Right renal cortex interstitium (tissue), 3 donors: ENCODE measurements at regions not wholly inside any gene's neighbourhood (a gene's known extent, or its start where the extent isn't known, plus 50 kb on each side); places are given as distances from the start of the nearest gene placed in this dataset.

ENCODE experiments used
- DNase-seq, 3 donors: peaks; one replicate each; pipeline ENCODE4 v3.0.0-alpha.2; 2013; ENCODE audit warnings: low read depth in 3 of 3, low spot score in 2 of 3

DNA sequence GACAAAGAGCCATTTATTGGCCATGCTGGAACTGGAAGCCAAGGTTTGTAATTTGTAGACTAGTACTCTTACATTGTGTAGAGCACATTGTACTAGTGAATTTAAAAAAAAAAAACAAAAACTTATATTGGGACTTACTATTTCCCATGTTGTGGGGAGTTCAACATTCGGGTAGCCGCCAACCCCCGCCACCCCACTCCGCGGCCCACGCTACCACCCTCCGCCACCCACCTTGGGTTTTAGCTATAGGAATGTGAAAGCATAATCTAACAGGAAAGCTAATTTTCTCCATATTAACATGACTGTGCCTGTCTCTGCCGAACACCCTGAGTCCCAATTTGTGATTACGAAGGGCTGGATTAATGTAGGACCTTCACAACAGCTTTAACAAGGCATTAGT lies 275.8 kb downstream of the FIGN start:
- no peak for DNase-seq

DNA sequence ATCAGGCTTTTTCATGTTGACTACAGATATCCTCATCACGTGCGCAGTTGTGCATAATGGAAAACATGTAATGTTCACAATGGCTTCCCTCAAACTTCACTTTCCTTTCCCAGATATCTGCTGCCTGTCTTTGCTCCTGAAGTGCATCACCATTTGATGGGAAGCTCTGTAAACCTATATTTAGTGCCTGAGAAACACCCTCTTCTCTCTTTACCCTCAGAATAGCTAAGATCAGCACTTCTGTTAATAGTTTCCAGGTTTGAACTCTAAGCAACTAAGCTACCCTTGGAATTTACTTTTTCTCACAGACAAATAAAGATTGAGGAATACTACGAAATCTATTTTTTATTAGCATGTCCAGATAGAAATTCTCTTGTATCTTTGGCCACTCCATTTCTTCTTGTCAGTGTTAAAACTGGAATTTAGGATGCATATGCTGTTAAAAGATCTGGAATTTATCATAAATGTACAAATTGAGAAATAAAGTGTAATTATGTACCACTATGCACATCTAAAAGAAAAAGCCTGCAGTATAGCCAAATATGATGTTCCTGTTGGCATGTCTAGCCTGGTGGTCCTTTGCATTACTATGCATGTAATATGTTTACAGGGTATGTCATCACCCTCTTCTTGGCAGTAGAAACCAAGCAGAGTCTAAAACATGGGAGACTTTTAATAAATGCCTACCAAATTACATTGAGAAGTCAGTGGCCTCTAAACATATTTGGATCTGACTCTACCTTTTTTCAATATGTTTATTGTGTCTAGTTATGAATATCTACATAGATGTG lies 278.7 kb downstream of the FIGN start:
- no peak for DNase-seq

- DNase-seq, result no peak
These were observed 280.0 kb downstream of the FIGN start for GRCh38 chr2:163455815-163456214.

DNA sequence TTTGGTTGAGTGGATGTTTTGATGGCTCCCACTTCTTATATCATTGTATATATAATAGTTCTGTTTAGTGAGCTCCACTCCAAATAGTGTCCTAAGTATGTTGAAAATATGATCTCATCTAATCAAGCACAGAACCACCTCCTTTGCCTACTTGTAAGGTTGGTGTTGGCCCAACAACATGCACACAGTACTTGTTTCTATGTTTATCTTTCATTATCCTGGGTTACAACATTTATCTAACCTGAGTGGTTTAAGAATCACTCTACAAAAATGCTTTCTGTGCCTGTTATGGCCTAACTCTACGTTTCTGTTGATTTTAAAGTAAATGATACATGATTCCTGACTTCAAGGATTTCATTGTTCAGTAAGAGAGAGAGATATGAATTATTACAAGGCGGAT lies 281.9 kb downstream of the FIGN start:
- DNase-seq, result no peak

GRCh38 chr2:163441603-163442002 lies 294.2 kb downstream of the FIGN start:
- DNase-seq, result no peak

GRCh38 chr2:163436963-163437362 lies 298.8 kb downstream of the FIGN start:
- DNase-seq, result no peak

GRCh38 chr2:163428187-163428586 lies 307.6 kb downstream of the FIGN start:
- no peak for DNase-seq

GRCh38 chr2:163420604-163421003 lies 315.2 kb downstream of the FIGN start:
- no peak for DNase-seq

GRCh38 chr2:163419000-163419830 lies 316.6 kb downstream of the FIGN start:
- DNase-seq, result no peak

- DNase-seq, result no peak
These were observed 318.0 kb downstream of the FIGN start for GRCh38 chr2:163417596-163418337.

GRCh38 chr2:163414121-163414520 lies 321.7 kb downstream of the FIGN start:
- no peak for DNase-seq

DNA sequence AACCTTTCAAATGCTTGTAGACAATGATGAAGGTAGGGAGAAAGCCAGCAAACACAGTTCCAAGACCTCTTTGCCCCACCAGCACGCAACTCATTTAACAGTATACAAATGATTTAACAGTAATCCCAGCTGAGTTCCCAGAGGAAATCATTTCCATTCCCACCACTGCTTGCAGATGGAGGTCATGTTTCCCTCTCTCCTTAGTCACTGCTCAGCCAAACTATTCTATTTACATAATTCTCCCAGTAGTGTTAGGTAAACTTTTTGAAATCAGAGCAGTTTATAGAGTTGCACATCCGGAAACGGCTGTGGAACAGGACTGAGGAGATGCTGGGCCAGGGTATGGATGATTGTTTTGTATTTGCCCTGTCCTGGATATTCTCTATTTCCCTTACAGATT lies 328.5 kb downstream of the FIGN start:
- no peak for DNase-seq

DNA sequence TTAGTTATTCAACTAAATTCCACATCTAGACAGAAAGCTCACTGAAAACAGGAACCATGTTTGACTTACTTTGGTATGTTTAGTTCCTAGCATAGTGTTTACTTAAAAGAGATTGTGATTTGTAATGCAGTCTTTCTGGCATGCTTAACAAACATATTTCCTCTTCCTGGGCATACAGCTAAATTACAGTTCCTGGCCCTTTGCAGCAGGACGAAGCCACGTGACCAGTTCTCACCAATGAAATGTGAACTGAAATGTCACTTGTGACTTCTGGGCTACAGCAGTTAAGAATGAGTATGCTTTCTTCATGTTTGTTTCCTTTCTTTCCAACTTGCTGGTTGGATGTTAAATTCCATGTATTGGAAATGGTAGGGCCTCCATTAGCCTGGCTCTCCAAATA lies 330.5 kb downstream of the FIGN start:
- DNase-seq, result no peak

DNA sequence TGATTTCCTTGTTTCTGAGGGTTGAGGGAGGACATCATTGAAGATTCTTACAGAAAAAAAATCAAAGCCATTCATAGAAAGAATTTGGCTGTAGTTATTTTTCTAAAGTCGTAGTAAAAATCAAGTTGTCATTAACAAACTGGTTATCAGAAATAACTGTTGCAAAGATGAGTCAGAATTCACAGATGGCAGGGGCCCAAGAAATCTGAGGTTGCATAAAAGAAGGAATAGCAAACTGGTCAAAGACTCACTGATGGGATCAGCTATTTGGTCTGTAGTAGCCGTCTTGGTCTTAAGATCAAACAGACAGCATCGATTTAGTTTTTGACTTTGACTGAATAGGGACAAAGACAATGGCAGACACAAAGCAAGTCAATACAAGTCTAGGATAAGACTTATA lies 334.3 kb downstream of the FIGN start:
- DNase-seq, result no peak

DNA sequence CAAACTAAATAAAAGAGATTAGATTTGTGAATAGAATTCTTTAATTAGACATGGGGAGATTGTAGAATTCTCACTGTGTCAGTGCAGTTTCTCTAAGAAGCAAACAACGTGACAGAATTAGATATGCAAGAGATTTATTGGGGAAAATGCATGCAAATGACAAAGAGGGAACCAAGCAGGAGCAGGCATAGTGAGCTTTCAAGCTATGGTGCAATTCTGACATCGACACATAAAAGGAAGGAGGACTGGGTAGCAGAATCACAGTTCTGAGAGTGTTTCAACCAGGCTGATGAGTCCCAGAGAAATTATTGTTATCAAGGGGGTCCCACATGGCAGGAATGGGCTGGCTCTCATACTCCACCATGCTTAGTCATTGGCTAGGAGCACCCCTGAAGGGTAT lies 338.4 kb downstream of the FIGN start:
- no peak for DNase-seq

DNA sequence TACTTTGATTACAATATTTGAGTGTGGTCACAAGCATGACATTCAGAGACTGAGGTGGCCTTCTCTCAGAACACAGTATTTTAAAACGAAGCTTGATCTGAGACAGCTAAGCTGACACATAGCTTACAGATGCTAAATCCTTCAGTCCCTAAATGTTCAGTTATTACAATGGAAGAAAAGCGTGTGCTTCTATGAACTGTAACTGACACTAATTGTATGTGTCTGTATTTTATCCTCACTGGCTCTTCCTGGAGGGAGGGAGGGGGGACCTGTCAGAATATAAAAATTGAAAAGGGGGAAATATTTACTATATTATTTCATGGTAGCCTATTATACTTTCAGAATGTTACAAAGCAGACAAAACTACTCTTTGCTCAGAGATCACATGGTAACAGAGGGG lies 340.2 kb downstream of the FIGN start:
- no peak for DNase-seq

- no peak for DNase-seq
These were observed 346.0 kb downstream of the FIGN start for GRCh38 chr2:163389838-163390237.

DNA sequence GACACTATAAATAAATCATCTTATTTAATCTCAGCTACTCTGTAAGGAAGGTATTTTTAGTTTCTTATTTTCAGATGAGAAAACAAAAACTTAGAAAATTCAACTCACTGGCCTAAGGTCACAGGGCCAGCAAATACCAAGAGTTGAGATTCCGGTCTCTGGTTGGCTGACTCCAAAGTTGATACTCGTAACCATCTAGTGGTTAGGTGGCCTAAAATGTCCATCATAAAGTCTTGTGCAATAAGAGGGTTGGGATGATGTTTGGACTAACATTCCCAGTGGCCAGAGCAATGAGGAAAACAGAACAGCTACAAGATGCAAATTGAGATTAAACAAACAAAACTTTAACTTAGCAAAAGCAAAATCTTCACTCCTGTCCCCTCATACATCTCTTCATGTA lies 360.3 kb downstream of the FIGN start:
- DNase-seq, result no peak

GRCh38 chr2:163375070-163375469 lies 360.7 kb downstream of the FIGN start:
- no peak for DNase-seq

DNA sequence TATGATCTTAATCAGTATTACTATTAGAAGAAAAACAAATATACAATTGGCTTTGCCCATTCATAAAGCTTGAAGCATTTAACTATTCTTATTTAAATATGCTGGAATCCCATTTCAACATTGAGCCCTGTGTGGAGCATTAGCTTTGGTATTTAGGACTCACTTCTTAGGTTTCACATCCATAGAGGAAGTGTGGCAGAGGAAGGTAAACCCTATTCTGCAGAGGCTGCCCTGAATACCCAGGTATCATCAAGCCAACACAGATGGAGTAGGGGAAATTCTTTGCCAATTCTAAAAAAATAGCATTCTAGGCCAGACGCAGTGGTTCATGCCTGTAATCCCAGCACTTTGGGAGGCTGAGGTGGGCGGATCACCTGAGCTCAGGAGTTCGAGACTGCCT lies 361.5 kb downstream of the FIGN start:
- DNase-seq, result no peak

GRCh38 chr2:163373496-163373895 lies 362.3 kb downstream of the FIGN start:
- DNase-seq, result no peak
